ENCODE measurements at regions not wholly inside any gene's neighbourhood (a gene's known extent, or its start where the extent isn't known, plus 50 kb on each side); places are given as distances from the start of the nearest gene placed in this dataset.

DNA sequence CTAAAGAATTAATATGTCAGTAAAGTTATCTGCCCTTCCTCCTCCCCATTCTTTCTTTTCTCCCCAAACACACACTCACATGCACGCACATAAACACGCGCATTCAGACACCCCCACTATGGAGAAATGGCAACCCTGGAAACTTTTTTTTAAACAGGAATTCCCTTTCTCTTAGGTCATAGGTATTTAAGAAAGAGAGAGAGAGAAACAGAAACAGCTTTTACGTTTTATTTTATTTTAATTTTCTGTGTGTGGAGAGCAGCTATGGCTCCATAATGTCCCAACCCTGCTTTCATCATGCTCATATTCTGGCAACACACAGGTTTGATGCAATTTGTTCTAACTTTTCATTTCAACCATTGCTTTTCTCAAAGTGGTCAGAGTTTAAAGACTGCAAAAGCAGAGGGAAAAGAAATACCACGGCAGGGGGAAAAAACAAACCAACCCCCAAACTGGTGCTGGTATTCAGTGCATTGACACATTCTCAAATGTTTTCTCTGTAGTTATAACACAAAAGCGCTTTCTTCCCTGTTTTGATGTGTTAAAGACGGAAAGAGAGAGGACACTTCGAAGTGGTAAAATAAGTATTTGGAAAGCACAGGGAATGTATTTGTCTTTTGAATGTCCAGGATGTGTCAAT, 126.0 kb upstream of the TMEM161B start:
- no peak for ATAC-seq

DNA sequence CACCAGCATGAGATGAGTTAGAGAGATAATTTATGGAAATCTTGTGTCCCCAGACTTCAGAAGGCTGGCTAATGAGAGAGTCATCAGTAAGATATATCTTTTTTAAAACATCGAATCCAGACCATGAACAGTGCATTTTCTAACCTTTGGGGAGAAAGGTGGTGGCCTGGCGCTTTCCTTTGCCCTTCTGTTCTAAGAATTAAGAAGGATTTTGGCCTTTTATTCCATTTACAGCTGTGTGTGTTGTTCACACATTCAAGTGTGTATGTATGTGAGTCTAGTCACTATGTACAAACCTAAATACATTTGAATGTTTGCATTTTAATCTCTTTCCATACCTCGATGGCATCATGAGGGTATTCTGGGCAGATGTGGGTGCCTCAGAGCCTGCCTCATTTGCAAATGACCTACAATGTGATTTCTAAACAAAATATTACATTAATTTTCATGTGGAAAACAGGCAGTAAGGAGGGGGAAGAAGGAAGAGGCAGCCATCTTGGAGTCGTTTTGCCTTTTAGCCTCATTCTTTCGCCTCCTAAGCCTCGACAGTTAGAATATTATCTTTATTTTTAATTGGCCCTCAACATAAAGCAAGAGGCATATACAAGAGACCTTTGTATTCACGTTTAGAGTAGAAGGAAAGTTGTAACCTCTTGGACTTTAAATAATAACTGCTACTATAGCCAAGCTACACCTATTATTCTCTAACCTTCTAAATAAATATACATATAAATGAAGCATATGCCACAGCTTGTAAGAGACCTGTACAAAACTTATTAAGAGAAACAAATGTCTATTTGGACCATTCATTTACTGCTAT, 125.3 kb upstream of the TMEM161B start:
- ATAC-seq: no peak

DNA sequence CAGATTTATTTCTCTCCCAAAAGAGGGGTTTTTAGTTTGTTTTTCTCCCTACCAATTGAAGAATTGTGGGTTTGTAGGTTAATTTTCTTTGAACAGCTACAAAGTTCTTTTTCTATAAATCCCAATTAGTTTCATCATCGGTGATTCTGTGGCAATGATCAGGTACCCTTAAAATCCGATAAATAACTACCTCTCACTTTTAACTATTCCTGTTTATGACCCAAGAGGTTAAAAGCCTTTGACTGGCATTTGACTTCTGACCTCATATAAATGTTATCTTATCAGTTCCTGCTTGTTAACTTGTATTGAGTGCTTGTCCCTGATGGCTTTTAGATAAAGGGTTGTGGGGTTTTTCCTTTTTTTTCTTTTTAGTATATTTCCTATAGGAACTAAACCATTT, 124.4 kb upstream of the TMEM161B start:
- no peak for ATAC-seq

DNA sequence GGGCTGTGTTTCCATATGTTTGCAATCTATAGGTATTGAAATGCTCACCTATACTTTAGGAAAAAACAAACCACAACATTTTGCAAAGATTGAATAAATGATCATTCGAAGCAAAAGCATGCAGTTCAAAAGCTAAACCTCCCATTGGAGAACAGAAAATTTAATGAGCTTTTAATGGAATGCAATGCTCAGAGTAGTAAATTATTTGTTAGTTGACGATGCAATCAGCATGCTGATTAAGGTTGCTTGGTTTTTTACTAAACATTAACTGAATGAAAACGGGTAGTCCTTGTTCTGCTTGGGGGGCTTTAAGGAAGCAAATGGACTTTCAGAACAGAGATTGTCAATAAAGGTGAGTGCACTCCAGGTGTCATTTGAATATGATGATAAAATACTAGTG, 123.3 kb upstream of the TMEM161B start:
- ATAC-seq: no peak

DNA sequence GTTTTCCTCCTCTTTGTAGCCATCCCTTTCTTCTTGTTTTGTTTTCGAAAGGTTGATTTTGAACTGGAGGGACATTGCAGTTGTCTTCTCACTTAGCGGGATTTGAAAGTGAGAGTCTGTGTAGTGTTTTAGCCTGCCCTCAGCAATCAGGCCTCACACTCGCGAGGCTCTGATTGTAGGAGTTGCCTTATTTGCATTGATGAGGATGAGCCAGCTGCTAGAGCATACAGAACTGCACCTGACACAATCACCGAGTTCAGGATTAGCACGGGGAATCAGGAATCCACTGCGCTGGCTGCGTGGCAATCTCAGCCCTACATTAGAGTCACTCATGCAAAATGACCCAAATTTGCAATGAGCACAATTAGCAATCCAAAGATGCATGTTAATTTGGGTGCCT, 122.5 kb upstream of the TMEM161B start:
- no peak for ATAC-seq

DNA sequence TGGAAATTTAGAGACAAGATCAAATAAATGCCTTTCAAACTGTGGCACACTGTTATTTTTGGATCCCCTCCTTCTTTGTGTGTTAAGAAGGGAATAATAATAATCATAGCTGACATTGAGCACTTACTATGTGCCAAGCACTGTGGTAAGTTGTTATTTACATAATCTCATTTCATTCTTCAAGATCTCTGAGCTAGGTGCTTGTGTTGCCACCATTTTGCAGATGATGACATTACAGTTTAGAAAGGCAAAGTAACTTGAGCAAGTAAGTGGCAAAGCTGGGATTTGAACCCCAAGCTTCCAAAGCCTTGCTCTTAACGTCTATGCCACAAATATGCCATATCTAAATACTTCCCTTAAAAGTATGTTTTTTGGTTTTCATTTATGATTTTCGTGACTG, 121.8 kb upstream of the TMEM161B start:
- no peak for ATAC-seq

DNA sequence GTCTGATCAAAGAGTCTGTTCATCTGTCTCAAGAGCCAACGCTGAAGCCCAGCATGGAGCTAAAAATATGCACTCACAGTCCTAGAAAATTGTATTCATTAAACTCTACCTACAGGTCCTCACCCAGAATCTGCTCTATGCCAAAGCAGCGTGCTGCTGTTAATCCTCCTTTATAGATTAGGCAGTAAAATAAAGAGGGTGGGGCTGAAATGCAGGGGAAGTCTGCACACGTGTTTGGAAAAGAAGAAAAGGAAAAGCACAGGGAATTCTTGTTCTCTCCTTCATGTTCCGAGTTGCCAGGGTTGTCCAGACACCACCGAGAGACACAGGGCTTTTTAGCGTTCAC, 121.4 kb upstream of the TMEM161B start:
- ATAC-seq: no peak

DNA sequence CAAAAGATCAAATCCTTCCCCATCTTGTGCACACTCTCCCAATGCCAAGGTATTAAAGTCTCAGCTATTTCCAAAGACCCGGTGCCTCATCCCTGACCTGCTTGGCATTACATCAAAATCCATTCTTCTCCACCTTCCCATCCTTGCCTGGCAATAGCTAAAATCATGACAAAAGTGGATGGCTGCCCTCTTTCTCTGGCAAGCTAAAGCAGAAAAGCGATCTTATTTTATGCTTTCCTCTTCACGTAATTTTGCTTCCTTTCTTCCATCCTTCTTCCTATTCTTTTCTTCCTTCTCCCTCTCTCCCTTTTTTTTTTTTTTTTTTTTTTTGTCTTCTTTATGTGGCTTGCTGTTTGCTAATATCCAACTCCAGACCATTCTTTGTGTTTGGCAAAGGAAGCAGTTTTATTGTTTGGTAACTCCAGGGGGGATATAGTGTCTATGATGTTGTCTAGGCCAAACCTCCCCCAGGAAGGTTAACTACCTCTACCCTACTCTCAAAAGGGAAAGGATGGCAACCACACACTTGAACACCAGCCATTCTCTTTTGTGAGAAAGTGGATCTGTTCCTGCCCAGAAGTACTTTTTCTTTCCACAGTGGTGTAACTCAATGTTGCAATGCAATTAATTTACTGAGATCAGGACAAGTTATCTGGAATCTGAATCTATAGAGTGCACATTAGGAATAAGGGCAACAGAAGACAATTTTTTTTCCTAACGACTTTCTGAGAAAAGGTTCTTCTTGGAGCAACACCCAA, 120.9 kb upstream of the TMEM161B start:
- ATAC-seq: no peak

DNA sequence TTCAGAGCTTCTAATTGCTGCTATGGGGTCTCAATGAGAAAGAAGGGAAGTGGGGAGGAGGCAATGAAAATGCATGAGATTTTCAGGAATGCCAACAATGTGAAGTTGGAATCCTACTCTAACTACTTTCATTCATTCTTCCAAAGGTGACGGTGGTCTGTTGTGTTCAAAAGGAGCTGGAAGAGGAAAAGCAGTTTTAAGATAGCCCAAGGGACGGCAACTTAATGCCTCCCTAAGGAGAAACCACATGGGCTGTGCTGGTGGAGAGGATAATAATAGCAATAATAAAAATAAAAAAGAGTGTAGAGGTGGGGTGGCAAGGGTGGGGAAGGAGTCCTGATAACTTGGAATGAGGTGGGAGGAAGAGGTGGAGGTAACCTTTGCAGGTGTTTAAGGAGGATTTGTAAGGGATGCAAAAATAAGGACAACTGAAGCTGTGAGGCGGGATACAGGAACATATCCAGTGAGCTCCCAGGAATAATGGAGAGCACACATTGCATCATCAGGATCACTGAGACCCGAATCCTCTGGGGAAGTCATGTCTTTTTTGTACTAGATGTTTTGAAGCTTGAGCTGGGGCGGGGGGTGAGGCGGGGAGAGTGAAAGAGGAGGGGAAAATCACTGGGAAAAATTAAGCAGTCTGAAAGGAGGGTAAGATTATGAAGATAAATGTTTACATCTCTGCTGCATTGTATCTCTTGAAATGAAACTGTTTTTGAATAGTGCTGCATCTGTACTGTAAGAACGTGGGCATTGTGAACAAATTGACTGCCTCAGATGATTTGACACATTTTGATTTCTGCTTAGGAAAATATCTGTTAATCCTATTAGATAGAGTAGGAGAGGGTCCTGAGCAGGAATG, 120.1 kb upstream of the TMEM161B start:
- no peak for ATAC-seq

DNA sequence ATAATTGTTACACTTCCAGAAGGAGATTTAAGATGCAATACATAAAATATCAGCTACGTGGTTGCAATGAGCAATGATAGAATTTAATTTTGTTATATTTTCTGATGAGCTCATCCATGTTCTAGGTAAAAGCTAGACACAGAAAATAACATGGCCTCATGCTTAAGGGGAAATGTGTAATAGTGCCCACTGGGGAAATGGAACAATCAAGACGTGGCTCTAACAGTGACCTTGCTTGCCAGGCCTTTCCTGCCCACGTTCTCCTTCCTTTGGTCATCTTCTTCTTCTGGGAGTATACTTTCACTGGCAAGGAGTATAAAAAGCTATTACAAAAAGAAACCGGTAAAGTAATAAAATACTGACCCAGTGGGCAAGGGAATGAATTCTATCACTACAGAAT, 116.2 kb upstream of the TMEM161B start:
- ATAC-seq: no peak

DNA sequence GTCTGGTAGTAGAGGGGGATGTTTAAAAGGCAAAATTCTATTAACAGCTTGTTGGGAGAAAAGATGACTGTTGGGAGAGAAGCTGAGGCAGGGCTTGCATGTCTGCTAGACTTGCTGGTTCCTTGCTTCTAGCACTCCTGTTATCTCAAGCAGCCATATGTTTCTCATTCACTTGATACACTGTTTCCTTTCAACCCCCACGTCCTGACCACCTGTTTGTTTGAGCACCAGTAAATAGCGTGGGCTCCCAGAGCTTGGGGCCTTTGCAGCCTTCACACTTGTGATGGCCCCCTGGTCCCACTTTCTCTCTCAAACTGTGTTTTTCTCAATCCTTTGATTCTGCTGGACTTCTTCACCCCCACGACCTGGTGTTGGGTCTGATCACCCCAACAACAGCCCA, 111.7 kb upstream of the TMEM161B start:
- ATAC-seq: no peak

DNA sequence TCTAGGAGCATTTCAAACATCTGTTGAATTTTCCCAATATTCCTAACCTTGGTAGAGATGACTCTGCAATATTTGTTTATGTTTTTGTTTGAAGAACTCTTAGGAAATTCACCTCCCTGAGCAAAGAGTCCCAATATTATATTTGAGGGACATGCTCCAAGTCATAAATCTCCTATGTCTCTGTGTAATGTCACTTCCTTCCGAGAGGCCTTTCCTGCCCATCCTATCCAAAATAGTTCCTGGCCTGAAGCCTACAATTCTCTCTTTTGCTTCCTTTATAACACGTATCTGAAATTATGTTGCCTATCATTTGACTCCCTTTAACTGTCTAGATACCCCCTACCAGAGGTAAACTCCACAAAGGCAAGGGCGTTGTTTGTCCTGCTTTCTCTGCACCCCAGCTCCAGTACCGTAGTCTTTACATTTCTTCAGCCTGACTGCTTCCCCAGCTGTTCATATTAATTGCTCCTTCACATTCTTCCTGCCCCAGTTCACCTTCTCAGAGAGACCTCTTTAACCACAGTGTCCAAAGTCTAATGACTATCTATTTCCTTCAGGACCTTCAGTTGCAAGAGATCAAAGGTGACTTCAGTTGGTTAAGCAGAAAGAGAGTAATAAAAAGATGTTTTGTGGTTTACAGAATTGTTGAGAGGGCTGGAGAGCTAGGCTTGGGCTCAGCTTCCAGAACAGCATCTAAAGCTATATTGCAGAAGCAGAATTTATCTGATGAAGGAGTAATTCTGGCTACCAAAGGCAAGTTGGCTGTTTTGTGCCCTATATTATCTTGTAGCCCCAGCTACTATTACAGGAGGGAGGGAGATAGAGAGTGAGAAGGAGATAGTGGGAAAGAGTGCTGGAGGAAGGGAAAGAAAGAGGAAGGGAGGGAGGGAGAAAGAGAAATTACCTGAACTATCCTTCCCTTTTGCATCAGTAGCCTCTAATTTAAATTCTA, 109.3 kb upstream of the TMEM161B start:
- ATAC-seq: no peak

DNA sequence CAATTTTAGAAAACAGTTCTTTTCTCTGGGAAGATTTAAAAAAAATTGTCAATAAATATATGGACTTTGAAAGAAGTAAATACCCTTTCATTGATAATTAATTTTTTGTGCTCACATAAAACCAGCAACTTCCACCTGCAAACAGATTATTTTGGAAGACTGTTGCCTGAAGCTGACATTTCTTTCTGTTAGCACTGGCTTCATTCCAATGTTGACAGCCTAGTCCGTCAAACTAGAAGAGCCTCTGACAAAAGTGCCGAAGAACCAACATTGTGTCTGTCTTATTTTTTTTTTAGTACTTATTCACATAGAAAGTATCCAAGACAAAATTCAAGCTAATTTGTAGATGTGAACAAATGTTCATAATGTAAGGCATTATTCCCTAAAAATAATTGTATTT, 108.6 kb upstream of the TMEM161B start:
- no peak for ATAC-seq

DNA sequence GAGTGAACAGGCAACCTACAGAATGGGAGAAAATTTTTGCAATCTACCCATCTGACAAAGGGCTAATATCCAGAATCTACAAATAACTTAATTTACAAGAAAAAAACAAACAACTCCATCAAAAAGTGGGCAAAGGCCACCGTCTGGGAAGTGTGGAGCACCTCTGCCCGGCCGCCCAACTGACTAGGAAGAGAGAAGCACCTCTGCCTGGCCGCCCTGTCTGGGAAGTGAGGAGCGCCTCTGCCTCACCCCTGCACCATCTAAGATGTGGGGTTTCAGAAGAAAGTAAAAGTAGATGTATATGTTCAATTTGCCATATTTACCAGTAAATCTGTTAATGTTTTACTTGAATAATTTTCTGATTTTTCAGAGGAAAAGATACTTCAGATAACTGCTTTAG, 108.1 kb upstream of the TMEM161B start:
- ATAC-seq: no peak

DNA sequence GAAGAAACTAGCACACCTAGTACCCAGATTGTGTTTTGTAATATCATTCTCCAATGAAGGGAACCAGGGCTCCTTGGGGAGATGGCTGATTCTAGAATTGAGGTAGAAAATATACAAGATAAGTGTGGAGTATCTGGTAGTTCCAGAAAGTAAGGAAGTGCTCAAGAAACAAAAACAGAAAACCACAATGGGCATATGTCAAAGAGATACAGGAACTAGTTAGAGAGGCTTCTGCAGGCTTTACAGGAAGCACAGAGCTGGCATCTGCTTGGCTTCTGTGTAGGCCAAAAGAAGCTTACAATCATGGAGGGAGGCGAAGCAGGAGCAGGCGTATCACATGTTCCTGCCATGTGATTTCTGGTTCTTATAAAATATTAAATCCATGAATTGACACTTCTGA, 105.7 kb upstream of the TMEM161B start:
- no peak for ATAC-seq

DNA sequence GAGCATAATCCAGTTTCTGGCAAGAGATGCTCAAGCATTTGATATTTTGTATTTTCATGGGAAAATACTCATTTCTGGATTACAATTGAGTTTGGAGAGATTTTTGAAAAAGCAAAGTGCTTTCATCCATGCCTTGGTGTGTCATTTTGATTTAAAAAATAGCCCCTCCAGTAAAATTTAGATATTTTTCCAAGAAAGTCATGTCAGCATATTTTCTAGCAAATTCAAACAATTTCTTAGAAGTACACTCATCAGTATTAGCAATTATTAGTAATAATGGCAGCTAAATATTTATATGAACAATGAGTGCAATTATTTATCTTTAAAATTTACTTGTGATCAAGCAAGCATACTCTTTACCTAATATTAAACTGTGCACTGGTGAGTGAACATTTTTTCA, 102.2 kb upstream of the TMEM161B start:
- ATAC-seq: no peak

DNA sequence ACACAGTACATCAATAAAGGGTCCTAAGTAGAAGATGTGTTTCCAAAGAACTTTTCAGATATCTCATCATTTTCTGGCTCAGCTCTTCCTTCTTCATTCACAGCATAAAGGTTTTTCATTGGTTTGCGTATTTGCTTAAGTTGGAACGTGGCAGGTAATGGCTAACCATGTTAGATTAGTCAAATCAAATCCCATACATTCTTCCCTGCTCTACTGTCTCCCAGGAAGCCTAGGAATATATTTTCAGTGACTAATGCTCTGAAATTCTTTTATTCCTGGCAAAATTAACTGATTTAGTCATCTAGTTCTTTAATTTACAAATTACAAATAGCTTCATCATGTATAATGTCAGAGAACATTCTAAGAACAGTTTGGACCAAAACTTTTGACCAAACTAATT, 99.6 kb upstream of the TMEM161B start:
- no peak for ATAC-seq

DNA sequence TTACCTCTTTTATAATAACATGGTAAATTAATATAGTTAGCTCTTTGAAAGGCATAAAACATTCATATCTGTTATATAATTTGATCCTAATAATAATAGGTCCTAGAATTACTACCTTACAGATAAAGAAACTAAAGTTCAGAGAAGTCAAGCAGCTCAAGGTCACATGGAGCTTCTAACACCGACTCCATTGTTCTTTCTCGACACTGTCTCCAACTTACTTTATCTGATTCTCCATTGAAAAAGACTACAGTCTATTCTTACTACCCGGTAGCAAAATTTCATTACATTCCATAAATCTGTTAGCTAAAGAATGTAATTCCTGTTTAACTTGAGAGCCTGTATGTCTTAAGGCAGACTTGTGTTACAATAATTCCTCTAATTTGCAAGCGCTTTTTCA, 96.3 kb upstream of the TMEM161B start:
- no peak for ATAC-seq

DNA sequence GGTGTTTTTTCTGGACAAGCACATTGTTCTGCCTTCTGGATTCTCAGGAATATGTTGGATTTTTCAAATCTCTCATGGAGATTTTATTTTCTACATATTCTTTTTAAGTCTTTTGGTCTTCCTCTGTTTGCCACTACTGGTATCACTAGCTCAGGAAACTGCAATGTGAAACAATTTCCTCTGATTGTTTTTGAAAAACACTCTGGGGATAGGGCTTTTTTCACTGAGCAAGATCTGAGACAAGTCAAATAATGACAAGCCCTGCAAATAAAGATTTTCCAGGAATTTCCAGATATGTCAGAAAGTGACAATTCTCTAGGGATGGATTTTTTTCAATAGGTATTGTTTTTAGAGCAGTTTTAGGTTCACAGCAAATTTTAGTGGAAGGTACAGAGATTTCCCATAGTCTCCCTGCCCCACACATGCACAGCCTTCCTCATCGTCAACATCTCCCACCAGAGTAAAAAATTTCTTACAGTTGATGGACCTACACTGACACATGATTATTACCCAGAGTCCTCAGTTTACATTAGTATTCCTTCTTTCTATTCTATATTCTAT, 86.9 kb upstream of the TMEM161B start:
- ATAC-seq: no peak

DNA sequence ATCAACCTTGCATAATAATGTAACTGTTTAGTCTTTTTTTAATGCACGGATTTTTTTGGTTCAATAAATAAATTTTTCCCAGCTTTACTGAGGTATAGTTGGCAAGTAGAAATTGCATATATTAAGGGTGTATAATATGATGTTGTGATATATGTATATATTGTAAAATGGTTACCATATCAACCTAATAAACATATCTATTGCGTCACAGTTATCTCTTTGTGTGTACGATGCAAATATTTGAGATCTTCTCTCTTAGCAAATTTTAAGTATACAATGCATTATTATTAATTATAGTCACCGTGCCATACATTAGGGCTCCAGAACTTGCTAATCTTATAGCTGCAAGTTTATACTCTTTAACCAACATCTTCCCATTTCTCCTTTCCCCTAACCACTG, 57.2 kb upstream of the TMEM161B start:
- no peak for ATAC-seq

DNA sequence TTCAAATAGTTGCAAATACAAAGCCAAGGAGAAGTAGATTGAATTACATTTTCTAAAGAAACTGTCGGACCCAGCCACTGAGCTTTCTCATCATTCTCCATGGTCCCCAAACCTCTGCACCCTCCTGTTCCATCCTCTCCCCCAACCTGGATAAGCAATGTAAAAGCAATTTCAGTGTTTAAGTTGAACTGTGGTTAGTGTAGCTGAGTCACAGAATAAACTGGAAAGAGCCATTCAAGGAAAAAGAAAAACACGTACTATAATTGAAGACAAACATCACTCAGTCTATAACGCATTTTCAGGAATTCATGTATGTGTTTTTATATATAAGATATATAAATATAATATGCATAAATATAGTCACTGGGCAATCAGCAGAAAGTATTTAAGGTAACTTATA, 54.1 kb upstream of the TMEM161B start:
- no peak for ATAC-seq
